Endodermal cell (in vitro differentiated cells): ENCODE measurements at regions not wholly inside any gene's neighbourhood (a gene's known extent, or its start where the extent isn't known, plus 50 kb on each side); places are given as distances from the start of the nearest gene placed in this dataset.
A peak's percentile ranks its signal among the peaks of the same experiment; 100 is the strongest.

Source experiments
- DNase-seq: peaks from one replicate; pipeline ENCODE4 v3.0.0-alpha.2; 2017
- H3K27ac ChIP-seq: 2 replicates; pipeline ENCODE4 v1.5.1; 2013; ENCODE audit warnings: mild to moderate bottlenecking, low read depth, low read length, moderate library complexity
- H3K27me3 ChIP-seq: 2 replicates; pipeline ENCODE4 v1.6.1; 2013; ENCODE audit warnings: mild to moderate bottlenecking, low read length, moderate library complexity; ENCODE audit not compliant: insufficient read depth, control insufficient read depth, poor library complexity, severe bottlenecking
- H3K36me3 ChIP-seq: 2 replicates; pipeline ENCODE4 v1.7.0; 2013; ENCODE audit warnings: mild to moderate bottlenecking, low read length, moderate library complexity; ENCODE audit not compliant: control insufficient read depth, insufficient read depth
- H3K4me1 ChIP-seq: one replicate; pipeline ENCODE4 v1.7.0; 2013; ENCODE audit warnings: low read length; ENCODE audit not compliant: control insufficient read depth, insufficient read depth
- H3K4me3 ChIP-seq: 2 replicates; pipeline ENCODE4 v1.5.1; 2013; ENCODE audit warnings: mild to moderate bottlenecking, low read length, moderate library complexity
- H3K9ac ChIP-seq: 2 replicates; pipeline ENCODE4 v1.6.1; 2013; ENCODE audit warnings: mild to moderate bottlenecking, low read length, moderate library complexity; ENCODE audit not compliant: poor library complexity, severe bottlenecking; ENCODE audit errors: extremely low read depth
- H3K9me3 ChIP-seq: 2 replicates; pipeline ENCODE4 v1.6.1; 2013; ENCODE audit warnings: mild to moderate bottlenecking, low read length, moderate library complexity; ENCODE audit not compliant: control insufficient read depth
- H3K27ac Mint-ChIP-seq: 2 replicates; pipeline ENCODE4 v1.8.0; 2020; ENCODE audit warnings: mixed read lengths
- H3K27me3 Mint-ChIP-seq: 2 replicates; pipeline ENCODE4 v1.8.0; 2021; ENCODE audit warnings: mild to moderate bottlenecking, mixed read lengths; ENCODE audit not compliant: insufficient read depth
- H3K36me3 Mint-ChIP-seq: 2 replicates; pipeline ENCODE4 v1.8.0; 2020; ENCODE audit warnings: low read depth, mixed read lengths
- H3K4me1 Mint-ChIP-seq: 2 replicates; pipeline ENCODE4 v1.8.0; 2020; ENCODE audit warnings: mixed read lengths
- H3K4me3 Mint-ChIP-seq: 2 replicates; pipeline ENCODE4 v1.8.0; 2020; ENCODE audit warnings: mild to moderate bottlenecking, moderate library complexity, mixed read lengths
- H3K9me3 Mint-ChIP-seq: 2 replicates; pipeline ENCODE4 v1.8.0; 2020; ENCODE audit warnings: mild to moderate bottlenecking, mixed read lengths
- CTCF ChIP-seq: fragments of 200-600 bp; sonication (generic); conservative IDR thresholded peaks from 2 replicates; pipeline ENCODE4 v1.5.0; 2021; ENCODE audit warnings: antibody characterized with exemption, mild to moderate bottlenecking
- WGBS, 2 experiments: methylation state at CpG; one replicate each; pipeline versions ENCODE4 v1.1.5 to v1.1.7; 2013; ENCODE audit warnings: missing lambda C conversion rate in 2 of 2, mixed read lengths in 1 of 2; ENCODE audit not compliant: insufficient coverage in 1 of 2, insufficient read length in 1 of 2; 5-methylcytosine and 5-hydroxymethylcytosine counted together

- H3K27me3 Mint-ChIP-seq = peaks cover 42% of the 10 kb centered on the region
- H3K9me3 Mint-ChIP-seq = peaks cover 17% of the 10 kb centered on the region
- H3K9me3 ChIP-seq = peaks cover 15% of the 10 kb centered on the region
- H3K4me3 ChIP-seq = peak overlapping the region; percentile 59
- TF ChIP-seq CTCF = no peak
- peaks cover 4% of the 10 kb centered on the region for H3K36me3 Mint-ChIP-seq
- H3K4me1 ChIP-seq = peaks cover 6% of the 10 kb centered on the region
- 17 to 35% methylated on average over 10 to 12 of the region's 12 CpGs for WGBS, 2 experiments
- H3K27ac Mint-ChIP-seq = no peak overlapping the region
- peak overlapping the region; percentile 88 for H3K27ac ChIP-seq
- DNase-seq = peak; percentile 52
- H3K4me1 Mint-ChIP-seq = peaks cover 20% of the 10 kb centered on the region
- no peak overlapping the region for H3K9ac ChIP-seq
- H3K4me3 Mint-ChIP-seq = peak overlapping the region; percentile 45
- peaks cover 42% of the 10 kb centered on the region for H3K27me3 ChIP-seq
- H3K36me3 ChIP-seq = no peaks in the 10 kb centered on the region
Observed at GRCh38 chr1:38476850-38477178, 382.8 kb downstream of the RRAGC start.

GRCh38 chr1:38476111-38476849, 383.3 kb downstream of the RRAGC start:
- no peak for TF ChIP-seq CTCF
- DNase-seq = peak; percentile 79
- 1 to 4% methylated on average over 22 to 46 of the region's 46 CpGs for WGBS, 2 experiments
- Mint-ChIP-seq H3K4me1 (peaks cover 20% of the 10 kb centered on the region), H3K9me3 (peaks cover 17% of the 10 kb centered on the region), H3K27ac (no peak overlapping the region), H3K4me3 (peak overlapping the region; percentile 45), H3K36me3 (peaks cover 4% of the 10 kb centered on the region), H3K27me3 (peaks cover 38% of the 10 kb centered on the region)
- Histone ChIP-seq H3K27ac (peak overlapping the region; percentile 88), H3K9me3 (peaks cover 15% of the 10 kb centered on the region), H3K36me3 (no peaks in the 10 kb centered on the region), H3K27me3 (peaks cover 42% of the 10 kb centered on the region), H3K9ac (peak overlapping the region; percentile 15), H3K4me1 (peaks cover 6% of the 10 kb centered on the region), H3K4me3 (peak overlapping the region; percentile 59)

- H3K9ac ChIP-seq = peak overlapping the region; percentile 15
- peaks cover 35% of the 10 kb centered on the region for H3K27me3 Mint-ChIP-seq
Observed at GRCh38 chr1:38475624-38476005, 384.0 kb downstream of the RRAGC start.

More at GRCh38 chr1:38475624-38476005, 384.0 kb downstream of the RRAGC start:
- Histone ChIP-seq H3K4me1 (peaks cover 6% of the 10 kb centered on the region), H3K36me3 (no peaks in the 10 kb centered on the region), H3K27ac (peak overlapping the region; percentile 48), H3K4me3 (peak overlapping the region; percentile 59), H3K9me3 (peaks cover 15% of the 10 kb centered on the region), H3K27me3 (peaks cover 42% of the 10 kb centered on the region)
- H3K9me3 Mint-ChIP-seq = peaks cover 17% of the 10 kb centered on the region
- peak overlapping the region; percentile 45 for H3K4me3 Mint-ChIP-seq
- H3K27ac Mint-ChIP-seq = no peak overlapping the region
- peaks cover 4% of the 10 kb centered on the region for H3K36me3 Mint-ChIP-seq
- H3K4me1 Mint-ChIP-seq = peaks cover 20% of the 10 kb centered on the region
- TF ChIP-seq CTCF = no peak
- WGBS, 2 experiments = 33 to 50% methylated on average over 3 to 6 of the region's 6 CpGs
- peak; percentile 57 for DNase-seq
